GM19397 (cell line): ENCODE measurements at regions not wholly inside any gene's neighbourhood (a gene's known extent, or its start where the extent isn't known, plus 50 kb on each side); places are given as distances from the start of the nearest gene placed in this dataset.
"Not testable (repeated sequence)": the region's sequence is repeated elsewhere in the genome, so short reads cannot be mapped to it uniquely, and the experiment has no call there.

Experiments
- ATAC-seq: cut with Tn5 transposase; IDR thresholded peaks from one replicate; pipeline ENCODE4 v1.9.1; 2021; ENCODE audit warnings: mild to moderate bottlenecking, moderate library complexity; ENCODE audit not compliant: unreplicated experiment

DNA sequence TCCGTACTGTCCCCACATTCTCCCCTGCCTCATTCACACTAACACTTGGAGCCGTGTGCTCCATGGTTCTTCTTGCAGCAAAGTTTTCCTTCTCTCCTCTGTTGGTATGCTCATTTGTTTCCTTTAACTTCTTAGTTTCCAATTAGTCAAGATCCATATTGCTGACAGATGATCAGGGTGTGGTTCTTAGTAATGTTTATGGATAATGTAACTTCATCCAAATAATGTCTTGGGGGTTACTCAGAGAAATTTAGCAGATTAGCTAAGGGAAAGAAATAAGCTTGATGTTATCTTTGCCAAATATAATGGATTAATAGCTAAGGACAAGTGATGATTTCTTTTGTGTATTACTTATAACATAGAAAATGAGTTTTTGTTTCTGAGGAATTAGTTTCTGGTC is 174.4 kb downstream of the NUFIP1 start:
- no peak for ATAC-seq

DNA sequence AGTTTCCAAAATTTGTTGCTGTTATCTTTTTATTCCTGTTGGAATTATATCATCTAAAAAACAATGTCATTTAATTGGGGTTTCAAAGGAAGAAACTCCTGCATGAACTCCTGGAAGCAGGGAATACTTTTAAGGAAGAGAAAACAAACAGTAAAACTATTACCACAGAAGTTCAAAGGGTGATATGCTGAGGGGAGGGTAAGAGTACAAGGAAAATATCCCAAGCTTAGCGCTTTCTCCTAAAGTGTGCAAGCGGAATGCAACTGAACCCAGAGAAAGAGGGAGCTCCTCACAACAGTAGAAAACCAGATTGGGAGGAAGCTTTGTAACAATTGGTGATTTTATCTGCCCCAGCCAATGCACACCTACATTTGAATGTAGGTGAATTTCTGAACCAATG is 175.1 kb downstream of the NUFIP1 start:
- ATAC-seq, result no peak

GRCh38 chr13:44812818-44813217 is 176.5 kb downstream of the NUFIP1 start:
- ATAC-seq, result no peak

GRCh38 chr13:44810061-44810840 is 179.0 kb downstream of the NUFIP1 start:
- no peak for ATAC-seq

GRCh38 chr13:44809190-44809589 is 180.1 kb downstream of the NUFIP1 start:
- ATAC-seq, result no peak

DNA sequence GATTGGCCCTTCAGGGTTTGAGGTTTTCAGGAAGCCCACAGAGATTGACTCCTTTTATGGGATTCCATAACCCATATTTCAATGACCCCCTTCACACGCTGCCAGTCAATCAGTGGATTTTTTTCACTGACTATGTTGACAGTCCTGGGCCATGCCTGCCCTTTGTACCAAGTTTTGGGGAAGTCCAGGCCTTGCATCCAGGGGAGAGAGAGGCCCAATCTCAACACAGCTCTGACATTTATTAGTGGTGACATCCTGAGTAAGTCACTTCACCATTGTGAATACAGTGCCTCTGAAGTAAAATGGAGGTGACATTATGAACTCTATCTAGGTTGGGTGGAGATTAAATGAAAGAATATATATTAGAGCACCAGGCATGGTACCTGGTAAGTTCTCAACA is 181.1 kb downstream of the NUFIP1 start:
- no peak for ATAC-seq

GRCh38 chr13:44807449-44808034 is 181.7 kb downstream of the NUFIP1 start:
- no peak for ATAC-seq

DNA sequence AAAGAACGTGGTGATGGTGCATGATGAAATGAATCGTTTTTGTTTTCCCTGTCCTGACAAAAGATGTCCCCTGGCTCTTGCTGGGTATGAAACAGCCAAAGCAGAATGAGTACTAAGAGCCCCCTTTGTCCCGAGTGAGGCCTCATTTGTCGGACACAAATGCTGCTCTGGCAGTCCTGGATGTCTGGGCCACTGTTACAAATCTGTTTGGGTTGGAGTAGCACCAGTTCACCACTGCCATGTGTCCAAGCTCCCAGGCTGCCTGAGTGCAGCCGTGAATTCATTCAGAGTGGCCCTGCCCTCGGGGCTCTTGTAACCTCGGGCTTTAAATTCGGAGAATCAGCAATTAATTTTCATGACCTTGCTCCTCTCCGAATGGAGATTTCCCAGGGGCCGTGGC is 182.4 kb downstream of the NUFIP1 start:
- ATAC-seq, result no peak

DNA sequence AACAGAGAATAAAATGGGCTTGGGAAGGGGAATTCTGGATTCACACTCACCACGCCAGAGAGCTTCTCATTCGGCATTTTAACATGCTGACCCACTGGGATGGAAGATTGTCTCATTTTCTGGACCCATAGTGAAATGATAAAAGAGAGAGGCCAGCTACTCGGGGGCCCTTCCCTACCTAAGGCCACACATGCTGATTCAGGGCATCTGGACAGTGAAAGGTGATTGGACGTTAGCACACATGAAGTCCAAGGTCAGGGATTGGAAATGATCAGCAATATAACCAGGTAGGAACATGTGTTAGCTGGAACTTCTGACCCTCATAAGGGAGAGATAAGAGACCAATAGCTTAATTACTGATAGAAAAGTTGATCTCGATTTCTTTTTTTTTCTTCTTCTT is 183.7 kb downstream of the NUFIP1 start:
- ATAC-seq, result no peak

- no peak for ATAC-seq
These were observed 185.9 kb downstream of the NUFIP1 start for GRCh38 chr13:44803390-44803789.

- no peak for ATAC-seq
These were observed 186.8 kb downstream of the NUFIP1 start for GRCh38 chr13:44802491-44802890.

DNA sequence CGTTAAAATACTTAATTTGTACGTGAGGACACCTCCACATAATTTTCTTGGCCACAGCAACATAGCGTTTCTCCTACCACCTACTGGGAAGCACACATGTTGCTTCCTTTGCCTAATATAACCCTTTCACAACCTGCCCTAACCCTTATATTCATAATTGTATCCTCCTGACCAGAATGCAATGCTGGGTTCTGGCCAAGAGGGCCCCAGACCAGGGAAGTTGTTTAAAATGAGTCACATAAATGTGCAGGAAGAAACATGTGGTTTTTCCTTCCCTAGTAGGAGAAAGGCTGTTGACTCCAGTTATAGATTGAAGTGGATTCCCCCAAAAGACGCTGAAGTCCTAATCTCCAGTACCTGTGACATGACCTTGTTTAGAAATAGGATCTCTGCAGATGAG is 187.3 kb downstream of the NUFIP1 start:
- ATAC-seq, result no peak

- ATAC-seq, result no peak
These were observed 188.6 kb downstream of the NUFIP1 start for GRCh38 chr13:44800626-44801025.

- no peak for ATAC-seq
These were observed 191.6 kb downstream of the NUFIP1 start for GRCh38 chr13:44797685-44798084.

- ATAC-seq, result no peak
These were observed 192.4 kb downstream of the NUFIP1 start for GRCh38 chr13:44796597-44797490.

GRCh38 chr13:44796039-44796438 is 193.2 kb downstream of the NUFIP1 start:
- ATAC-seq, result not testable (repeated sequence)

- no peak for ATAC-seq
These were observed 194.1 kb downstream of the NUFIP1 start for GRCh38 chr13:44795176-44795575.

DNA sequence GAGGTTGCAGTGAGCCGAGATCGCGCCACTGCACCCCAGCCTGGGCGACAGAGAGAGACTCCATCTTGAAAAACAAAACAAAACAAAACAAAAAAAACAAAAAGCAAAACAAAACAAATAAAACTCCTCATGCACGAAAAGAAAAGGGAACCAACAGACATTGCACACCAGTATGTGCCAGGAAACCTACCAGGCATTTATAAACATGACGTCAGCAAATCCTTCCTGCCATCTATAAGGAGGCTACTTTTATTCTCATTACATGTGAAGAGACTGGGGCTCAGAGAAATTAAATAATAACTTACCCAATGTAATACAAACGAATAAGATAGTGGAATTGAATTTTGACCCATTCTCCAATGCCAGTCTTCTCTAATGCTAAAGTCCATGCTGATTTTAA is 197.2 kb downstream of the NUFIP1 start:
- no peak for ATAC-seq

DNA sequence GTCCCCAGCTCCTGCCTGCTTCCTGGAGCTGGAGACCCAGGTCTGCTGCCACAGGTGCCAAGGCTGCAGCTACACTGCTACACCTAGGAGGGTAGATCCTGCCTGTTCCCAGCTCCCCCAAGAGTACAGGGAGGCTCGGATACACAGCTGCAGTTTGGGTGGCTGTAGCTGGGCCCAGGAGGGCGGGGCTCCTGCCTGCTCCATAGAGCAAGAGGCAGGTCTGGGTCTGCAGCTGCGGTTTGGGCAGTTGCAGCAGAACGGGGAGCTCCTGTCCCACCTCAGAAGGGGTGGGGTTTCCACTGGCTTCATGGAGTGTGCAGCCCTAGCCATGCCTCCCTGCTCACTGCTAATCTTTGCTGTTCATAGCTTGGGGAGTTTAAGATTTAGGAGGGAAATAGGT is 199.0 kb downstream of the NUFIP1 start:
- no peak for ATAC-seq

DNA sequence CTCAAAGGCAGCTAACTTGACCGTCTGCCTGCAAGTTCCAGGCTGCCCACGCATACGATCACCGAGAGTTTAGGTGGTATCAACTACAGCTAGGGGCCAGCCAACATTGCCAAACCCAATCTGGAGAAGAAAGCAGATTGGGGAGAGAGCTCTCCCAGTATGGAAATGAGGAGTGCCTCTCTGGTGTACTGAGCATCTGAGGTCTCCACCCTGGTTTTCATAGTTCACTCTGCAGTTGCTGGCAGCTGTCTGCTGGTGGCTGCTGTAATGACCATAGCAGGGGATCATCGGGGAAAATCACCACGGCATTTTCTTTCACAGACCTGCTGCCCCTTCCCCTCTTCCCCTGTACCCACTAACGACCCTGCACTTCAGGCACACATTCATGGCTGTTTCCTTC is 201.7 kb downstream of the NUFIP1 start:
- ATAC-seq, result no peak

DNA sequence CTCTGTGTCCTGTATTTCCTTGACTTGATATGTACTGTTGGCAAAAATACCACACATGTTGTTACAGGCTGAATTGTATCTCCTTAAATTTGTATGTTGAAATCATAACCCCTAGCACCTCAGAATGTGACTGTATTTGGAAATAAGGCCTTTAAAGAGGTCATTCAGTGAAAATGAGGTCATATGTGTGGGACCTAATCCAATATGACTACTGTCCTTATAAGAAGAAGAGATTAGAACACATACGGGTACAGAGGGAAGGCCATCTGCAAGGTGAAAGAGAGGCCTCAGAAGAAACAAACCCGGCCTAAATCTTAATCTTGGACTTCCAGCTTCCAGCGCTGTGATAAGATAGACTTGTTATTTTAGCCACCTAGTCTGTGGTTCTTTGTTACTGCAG is 202.5 kb downstream of the NUFIP1 start:
- ATAC-seq, result no peak

GRCh38 chr13:44785401-44785800 is 203.9 kb downstream of the NUFIP1 start:
- no peak for ATAC-seq
